Progenitor cell of endocrine pancreas (in vitro differentiated cells): ENCODE measurements at regions not wholly inside any gene's neighbourhood (a gene's known extent, or its start where the extent isn't known, plus 50 kb on each side); places are given as distances from the start of the nearest gene placed in this dataset.
"Not testable (repeated sequence)": the region's sequence is repeated elsewhere in the genome, so short reads cannot be mapped to it uniquely, and the experiment has no call there.

Source experiments
- DNase-seq: peaks from one replicate; pipeline ENCODE4 v3.0.0; 2021; ENCODE audit warnings: low spot score; ENCODE audit not compliant: unreplicated experiment
- H3K27ac Mint-ChIP-seq: 2 replicates; pipeline ENCODE4 v1.8.0; 2021; ENCODE audit warnings: mild to moderate bottlenecking, moderate library complexity, mixed read lengths
- H3K27me3 Mint-ChIP-seq: 2 replicates; pipeline ENCODE4 v1.8.0; 2021; ENCODE audit warnings: mixed read lengths
- H3K36me3 Mint-ChIP-seq: 2 replicates; pipeline ENCODE4 v1.8.0; 2022; ENCODE audit warnings: mixed read lengths; ENCODE audit not compliant: insufficient read depth
- H3K4me1 Mint-ChIP-seq: 2 replicates; pipeline ENCODE4 v1.8.0; 2021; ENCODE audit warnings: low read depth, mixed read lengths
- H3K4me3 Mint-ChIP-seq: 2 replicates; pipeline ENCODE4 v1.8.0; 2021; ENCODE audit warnings: low read depth, mild to moderate bottlenecking, moderate library complexity, mixed read lengths
- H3K9me3 Mint-ChIP-seq: 2 replicates; pipeline ENCODE4 v1.8.0; 2021; ENCODE audit warnings: low read depth, mixed read lengths
- TF ChIP-seq, protein P1 (sequence below): fragments of 200-600 bp; sonication (generic); IDR thresholded peaks from one replicate; pipeline ENCODE4 v1.5.0; 2021; ENCODE audit warnings: antibody characterized with exemption, mild to moderate bottlenecking; ENCODE audit not compliant: unreplicated experiment

DNA sequence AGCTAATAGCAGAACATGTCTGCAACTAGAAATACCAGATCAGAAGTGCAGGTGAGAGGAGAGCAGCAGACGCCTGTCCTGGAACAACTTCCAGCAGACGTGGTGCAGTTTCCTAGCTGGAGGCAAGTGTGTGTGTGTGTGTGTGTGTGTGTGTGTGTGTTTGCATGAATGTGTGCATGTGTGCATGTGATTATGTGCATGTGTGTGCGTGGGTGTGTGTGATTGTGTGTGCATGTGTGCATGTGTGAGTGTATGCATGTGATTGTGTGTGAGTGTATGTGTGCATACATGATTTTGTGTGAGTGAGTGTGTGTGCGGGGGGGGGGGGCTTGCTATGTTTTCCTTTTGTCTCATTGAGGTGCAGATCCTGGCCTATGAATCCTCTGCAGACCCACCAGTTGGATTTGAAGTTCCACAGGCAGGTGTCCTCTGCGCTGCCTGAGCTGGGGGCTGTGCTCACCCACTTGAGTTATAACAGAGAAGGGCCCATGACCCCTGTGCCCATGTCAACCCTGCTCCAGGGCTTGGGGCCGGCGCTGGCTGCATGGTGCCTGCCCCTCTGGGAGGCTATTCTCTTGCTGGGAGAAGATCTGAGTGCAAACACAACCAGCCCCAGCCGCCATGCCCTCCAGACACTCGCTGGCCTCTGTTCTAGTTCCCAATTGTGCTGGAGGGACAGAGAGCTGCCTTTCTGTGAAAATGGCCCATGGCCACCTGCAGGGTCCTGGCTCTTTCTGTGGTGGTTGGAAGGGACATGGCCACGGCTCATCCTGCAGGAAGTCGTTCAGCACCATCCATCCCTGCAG, 821.3 kb downstream of the BRD1 start:
- TF ChIP-seq, protein P1, sequence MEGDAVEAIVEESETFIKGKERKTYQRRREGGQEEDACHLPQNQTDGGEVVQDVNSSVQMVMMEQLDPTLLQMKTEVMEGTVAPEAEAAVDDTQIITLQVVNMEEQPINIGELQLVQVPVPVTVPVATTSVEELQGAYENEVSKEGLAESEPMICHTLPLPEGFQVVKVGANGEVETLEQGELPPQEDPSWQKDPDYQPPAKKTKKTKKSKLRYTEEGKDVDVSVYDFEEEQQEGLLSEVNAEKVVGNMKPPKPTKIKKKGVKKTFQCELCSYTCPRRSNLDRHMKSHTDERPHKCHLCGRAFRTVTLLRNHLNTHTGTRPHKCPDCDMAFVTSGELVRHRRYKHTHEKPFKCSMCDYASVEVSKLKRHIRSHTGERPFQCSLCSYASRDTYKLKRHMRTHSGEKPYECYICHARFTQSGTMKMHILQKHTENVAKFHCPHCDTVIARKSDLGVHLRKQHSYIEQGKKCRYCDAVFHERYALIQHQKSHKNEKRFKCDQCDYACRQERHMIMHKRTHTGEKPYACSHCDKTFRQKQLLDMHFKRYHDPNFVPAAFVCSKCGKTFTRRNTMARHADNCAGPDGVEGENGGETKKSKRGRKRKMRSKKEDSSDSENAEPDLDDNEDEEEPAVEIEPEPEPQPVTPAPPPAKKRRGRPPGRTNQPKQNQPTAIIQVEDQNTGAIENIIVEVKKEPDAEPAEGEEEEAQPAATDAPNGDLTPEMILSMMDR: no peak
- no peak overlapping the region for H3K4me3 Mint-ChIP-seq
- no peak for DNase-seq
- H3K27ac Mint-ChIP-seq: no peak overlapping the region
- H3K4me1 Mint-ChIP-seq: no peaks in the 10 kb centered on the region
- H3K27me3 Mint-ChIP-seq: peaks cover 7% of the 10 kb centered on the region
- H3K36me3 Mint-ChIP-seq: no peaks in the 10 kb centered on the region
- H3K9me3 Mint-ChIP-seq: peaks cover 9% of the 10 kb centered on the region

DNA sequence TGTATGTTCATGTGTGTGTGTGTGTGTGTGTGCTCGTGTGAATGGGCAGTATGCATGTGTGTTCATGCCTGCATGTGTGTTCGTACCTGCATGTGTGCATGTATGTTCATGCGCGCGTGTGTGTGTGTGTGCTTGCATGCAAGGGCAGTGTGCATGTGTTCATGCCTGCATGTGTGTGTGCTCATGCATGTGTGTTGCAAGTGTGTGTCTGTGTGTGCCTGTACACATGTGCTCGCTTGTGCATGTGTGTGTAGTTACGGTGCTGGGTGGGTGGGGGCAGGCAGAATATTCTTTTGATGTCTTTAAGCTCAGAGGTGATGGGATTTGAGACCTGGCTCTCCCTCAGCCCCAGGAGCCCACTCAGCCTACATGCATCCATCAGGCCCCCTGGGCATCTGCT, 822.1 kb downstream of the BRD1 start:
- Mint-ChIP-seq H3K4me3 (no peak overlapping the region), H3K27ac (peak overlapping the region; percentile 23), H3K27me3 (peaks cover 7% of the 10 kb centered on the region), H3K9me3 (peaks cover 9% of the 10 kb centered on the region), H3K4me1 (no peaks in the 10 kb centered on the region), H3K36me3 (no peaks in the 10 kb centered on the region)
- DNase-seq: no peak
- TF ChIP-seq, protein P1: no peak

DNA sequence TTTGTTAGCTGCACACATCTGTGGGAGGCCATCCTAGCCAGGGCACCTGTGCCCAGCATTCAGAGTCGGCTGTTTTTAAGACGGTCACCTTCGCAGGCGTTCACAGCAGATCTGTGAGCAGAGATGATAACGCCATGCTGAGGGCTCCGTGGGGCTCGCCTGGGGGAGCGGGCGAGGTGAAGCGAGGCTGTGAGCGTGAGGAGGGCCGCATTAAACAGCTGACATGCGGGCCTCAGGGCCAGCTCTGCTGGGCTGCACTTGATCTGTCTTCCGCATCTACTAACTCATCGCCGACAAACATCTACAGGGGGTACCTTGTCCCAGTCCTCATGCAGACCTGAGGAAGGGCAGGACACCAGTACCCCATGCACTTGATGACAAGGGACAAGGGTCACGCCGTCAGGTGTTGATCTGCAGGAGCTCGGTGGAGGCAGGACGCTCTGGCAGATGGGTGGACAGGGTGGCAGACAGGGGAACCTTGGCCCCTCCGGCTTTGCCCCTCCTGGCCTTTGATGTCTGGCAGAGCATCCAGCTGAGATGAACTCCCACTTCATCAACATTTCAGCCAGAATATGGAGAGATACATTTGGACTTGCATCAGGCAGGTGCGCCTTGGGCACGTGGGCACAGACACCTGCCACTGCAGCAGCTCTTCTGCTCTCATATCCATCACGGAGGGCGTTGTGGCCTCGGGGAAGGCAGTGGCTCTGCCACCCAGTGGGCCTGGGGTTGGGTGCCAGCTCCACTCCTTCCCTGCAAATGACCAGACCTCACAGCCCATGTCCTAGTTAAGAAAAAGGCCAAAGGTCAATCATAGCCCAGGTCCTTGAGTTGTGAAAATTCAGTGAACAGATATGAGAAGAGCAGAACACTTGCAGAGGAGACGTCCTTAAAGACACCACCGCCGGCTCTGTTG, 822.9 kb downstream of the BRD1 start:
- peaks cover under 1% of the 10 kb centered on the region for H3K27me3 Mint-ChIP-seq
- TF ChIP-seq, protein P1: no peak
- H3K4me1 Mint-ChIP-seq: no peaks in the 10 kb centered on the region
- DNase-seq: no peak
- H3K4me3 Mint-ChIP-seq: no peak overlapping the region
- H3K36me3 Mint-ChIP-seq: no peaks in the 10 kb centered on the region
- H3K9me3 Mint-ChIP-seq: peaks cover 9% of the 10 kb centered on the region
- no peak overlapping the region for H3K27ac Mint-ChIP-seq

DNA sequence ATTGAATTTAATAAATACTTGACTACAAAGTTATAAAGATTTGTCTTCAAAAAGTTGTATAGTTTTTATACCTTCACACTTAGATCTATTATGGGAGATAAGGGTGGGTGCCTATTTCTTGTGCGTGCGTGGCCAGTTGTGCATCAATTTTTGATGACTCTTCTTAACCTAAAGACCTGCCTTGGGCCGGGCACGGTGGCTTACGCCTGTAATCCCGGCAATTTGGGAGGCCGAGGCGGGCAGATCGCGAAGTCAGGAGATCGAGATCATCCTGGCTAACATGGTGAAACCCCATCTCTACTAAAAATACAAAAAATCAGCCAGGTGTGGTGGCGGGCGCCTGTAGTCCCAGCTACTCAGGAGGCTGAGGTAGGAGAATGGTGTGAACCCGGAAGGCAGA, 830.1 kb downstream of the BRD1 start:
- peaks cover 12% of the 10 kb centered on the region for H3K9me3 Mint-ChIP-seq
- not testable (repeated sequence) for DNase-seq, H3K27me3 Mint-ChIP-seq, H3K27ac Mint-ChIP-seq, H3K4me1 Mint-ChIP-seq, H3K36me3 Mint-ChIP-seq, H3K4me3 Mint-ChIP-seq

DNA sequence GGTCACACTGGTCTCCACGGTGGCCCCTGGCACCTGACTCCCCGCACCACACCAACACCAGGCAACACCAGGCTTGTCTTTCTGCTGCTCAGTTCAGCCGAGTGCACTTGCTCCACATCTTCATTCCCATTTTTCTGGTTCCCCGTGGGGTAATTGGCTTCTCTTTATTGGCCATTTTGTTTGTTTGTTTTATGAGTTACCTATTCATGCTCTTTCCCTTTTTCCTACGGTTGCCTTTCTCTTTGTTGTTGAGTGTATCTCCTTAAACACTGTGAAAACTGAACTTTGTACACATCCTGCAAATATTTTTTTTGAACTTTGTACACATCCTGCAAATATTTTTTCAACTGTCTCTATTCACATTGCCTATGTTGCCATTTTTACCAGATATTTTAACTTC, 834.0 kb downstream of the BRD1 start:
- H3K4me1 Mint-ChIP-seq: peaks cover 2% of the 10 kb centered on the region
- peaks cover 18% of the 10 kb centered on the region for H3K9me3 Mint-ChIP-seq
- H3K36me3 Mint-ChIP-seq: peaks cover 7% of the 10 kb centered on the region
- DNase-seq: no peak
- no peak overlapping the region for H3K27ac Mint-ChIP-seq
- TF ChIP-seq, protein P1: no peak
- H3K27me3 Mint-ChIP-seq: peaks cover 6% of the 10 kb centered on the region
- H3K4me3 Mint-ChIP-seq: no peak overlapping the region
